GM23338 (cell line): ENCODE measurements at regions not wholly inside any gene's neighbourhood (a gene's known extent, or its start where the extent isn't known, plus 50 kb on each side); places are given as distances from the start of the nearest gene placed in this dataset.
"Not testable (repeated sequence)": the region's sequence is repeated elsewhere in the genome, so short reads cannot be mapped to it uniquely, and the experiment has no call there.

Source experiments
- ATAC-seq: fragments of 200-7000 bp; cut with Tn5 transposase; 3 replicates; pipeline ENCODE4 v1.9.1; 2020
- DNase-seq: peaks from one replicate; pipeline ENCODE4 v3.0.0-alpha.2; 2015; ENCODE audit warnings: low spot score
- H2AFZ ChIP-seq: fragments of 200-600 bp; sonication (generic); 2 replicates; pipeline ENCODE4 v1.8.0; 2016; ENCODE audit warnings: antibody characterized with exemption, mild to moderate bottlenecking, moderate library complexity
- H3F3A ChIP-seq: fragments of 200-600 bp; sonication (generic); replicated peaks from 2 replicates; pipeline ENCODE4 v1.8.0; 2017; ENCODE audit warnings: antibody characterized with exemption, mixed run types, low read depth
- H3K27ac ChIP-seq: fragments of 200-600 bp; sonication (generic); 2 replicates; pipeline ENCODE4 v1.6.1; 2016; ENCODE audit warnings: low read depth
- H3K27me3 ChIP-seq: fragments of 200-600 bp; sonication (generic); 2 replicates; pipeline ENCODE4 v1.8.0; 2016; ENCODE audit warnings: mild to moderate bottlenecking, mixed run types, moderate library complexity; ENCODE audit not compliant: insufficient read depth
- H3K36me3 ChIP-seq: fragments of 200-600 bp; sonication (generic); 2 replicates; pipeline ENCODE4 v1.8.0; 2016; ENCODE audit warnings: mild to moderate bottlenecking; ENCODE audit not compliant: insufficient read depth
- H3K4me1 ChIP-seq: fragments of 200-600 bp; sonication (generic); 2 replicates; pipeline ENCODE4 v1.8.0; 2016; ENCODE audit warnings: mild to moderate bottlenecking, moderate library complexity; ENCODE audit not compliant: insufficient read depth
- H3K4me2 ChIP-seq: fragments of 200-600 bp; sonication (generic); 2 replicates; pipeline ENCODE4 v1.7.1; 2017; ENCODE audit warnings: mixed run types
- H3K4me3 ChIP-seq: fragments of 200-600 bp; sonication (generic); 2 replicates; pipeline ENCODE4 v1.6.1; 2016; ENCODE audit warnings: mixed run types
- H3K79me2 ChIP-seq: fragments of 200-600 bp; sonication (generic); replicated peaks from 2 replicates; pipeline ENCODE4 v1.8.0; 2017; ENCODE audit warnings: mild to moderate bottlenecking; ENCODE audit not compliant: insufficient read depth
- H3K9me2 ChIP-seq: fragments of 200-600 bp; sonication (generic); 2 replicates; pipeline ENCODE4 v1.8.0; 2017; ENCODE audit not compliant: insufficient read depth
- H4K20me1 ChIP-seq: fragments of 200-600 bp; sonication (generic); replicated peaks from 2 replicates; pipeline ENCODE4 v1.8.0; 2017; ENCODE audit warnings: mild to moderate bottlenecking; ENCODE audit not compliant: insufficient read depth
- H3K27ac Mint-ChIP-seq: 2 replicates; pipeline ENCODE4 v1.8.0; 2020; ENCODE audit warnings: inconsistent platforms, mild to moderate bottlenecking, moderate library complexity, mixed read lengths
- H3K27me3 Mint-ChIP-seq: 3 replicates; pipeline ENCODE4 v1.8.0; 2022; ENCODE audit warnings: low read depth, mild to moderate bottlenecking, moderate library complexity, mixed read lengths, inconsistent platforms; ENCODE audit not compliant: insufficient read depth, poor library complexity
- H3K36me3 Mint-ChIP-seq: 3 replicates; pipeline ENCODE4 v1.8.0; 2021; ENCODE audit warnings: low read depth, mild to moderate bottlenecking, inconsistent platforms, moderate library complexity, mixed read lengths
- H3K4me1 Mint-ChIP-seq: 3 replicates; pipeline ENCODE4 v1.8.0; 2020; ENCODE audit warnings: mild to moderate bottlenecking, inconsistent platforms, mixed read lengths
- H3K4me3 Mint-ChIP-seq: 3 replicates; pipeline ENCODE4 v1.8.0; 2021; ENCODE audit warnings: moderate library complexity, mild to moderate bottlenecking, inconsistent platforms, mixed read lengths
- H3K9me3 Mint-ChIP-seq: 3 replicates; pipeline ENCODE4 v1.8.0; 2020; ENCODE audit warnings: moderate library complexity, mild to moderate bottlenecking, inconsistent platforms, mixed read lengths
- EZH2 ChIP-seq: fragments of 200-600 bp; sonication (generic); IDR thresholded peaks from one replicate; pipeline ENCODE4 v1.8.0; 2017; ENCODE audit warnings: antibody characterized with exemption, mild to moderate bottlenecking, low read depth; ENCODE audit not compliant: unreplicated experiment
- STAT1 ChIP-seq: IDR thresholded peaks from one replicate; pipeline ENCODE4 v1.6.1; 2016; ENCODE audit warnings: antibody characterized with exemption; ENCODE audit not compliant: unreplicated experiment
- ZNF462 ChIP-seq: fragments of 250-450 bp; sonication (Bioruptor Pico); IDR thresholded peaks from 2 replicates; pipeline ENCODE4 v1.5.0; 2020; ENCODE audit warnings: mild to moderate bottlenecking, moderate library complexity

DNA sequence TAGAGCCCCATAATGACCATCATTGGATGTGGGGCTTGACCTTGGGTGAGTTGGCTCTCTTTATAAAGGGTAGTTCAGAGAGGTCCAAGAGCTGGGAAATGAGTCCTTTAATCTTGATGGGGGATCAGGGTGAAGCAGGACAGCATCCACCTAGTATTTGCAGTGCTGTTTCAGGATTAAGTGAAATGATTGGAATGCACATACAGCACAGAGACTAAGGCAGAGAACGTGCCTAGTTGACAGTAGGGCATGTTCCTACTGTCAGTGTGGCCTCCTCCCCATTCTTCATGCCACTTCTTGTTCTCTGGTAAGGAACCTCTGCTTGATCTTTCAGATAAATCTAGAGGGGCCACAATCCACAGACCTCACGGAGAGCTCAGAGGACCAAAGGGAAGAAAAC lies 78.9 kb downstream of the TRIM43 start (continued):
- TF ChIP-seq ZNF462 (CRISPR knock-in tag) (no peak), EZH2 (no peak), STAT1 (no peak)

- not testable (repeated sequence) for H3K27me3 Mint-ChIP-seq, H3K4me1 Mint-ChIP-seq, ATAC-seq, H3F3A ChIP-seq, H3K27ac ChIP-seq, H3K4me2 ChIP-seq, H2AFZ ChIP-seq, H3K27me3 ChIP-seq, DNase-seq, H3K9me2 ChIP-seq, H4K20me1 ChIP-seq, H3K79me2 ChIP-seq, H3K9me3 Mint-ChIP-seq, H3K36me3 Mint-ChIP-seq, H3K27ac Mint-ChIP-seq, H3K4me3 ChIP-seq, H3K4me1 ChIP-seq, H3K36me3 ChIP-seq, H3K4me3 Mint-ChIP-seq
Observed at GRCh38 chr2:95671171-95671570, 79.4 kb downstream of the TRIM43 start.

DNA sequence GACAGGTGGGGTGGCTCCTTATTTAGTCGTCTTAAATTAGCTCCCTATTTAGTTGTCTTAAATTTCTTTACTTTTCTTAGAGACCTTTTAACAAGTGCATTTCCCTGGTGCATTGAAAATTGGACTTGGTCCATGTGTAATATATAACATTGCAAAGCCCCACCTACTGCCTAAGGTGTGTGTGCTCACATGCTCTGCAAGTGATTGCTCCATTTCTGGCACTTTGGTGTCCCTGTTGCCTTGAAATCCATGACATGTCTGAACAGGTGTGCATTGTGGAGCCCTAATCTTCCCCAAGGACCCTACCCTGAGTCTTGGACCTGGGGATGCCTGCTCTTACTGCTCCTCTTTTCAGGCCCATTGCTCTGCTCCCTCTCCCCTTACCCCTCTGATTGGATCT lies 80.2 kb downstream of the TRIM43 start:
- H3K4me3 Mint-ChIP-seq, H3K4me2 ChIP-seq, H3K9me2 ChIP-seq: not testable (repeated sequence)

DNA sequence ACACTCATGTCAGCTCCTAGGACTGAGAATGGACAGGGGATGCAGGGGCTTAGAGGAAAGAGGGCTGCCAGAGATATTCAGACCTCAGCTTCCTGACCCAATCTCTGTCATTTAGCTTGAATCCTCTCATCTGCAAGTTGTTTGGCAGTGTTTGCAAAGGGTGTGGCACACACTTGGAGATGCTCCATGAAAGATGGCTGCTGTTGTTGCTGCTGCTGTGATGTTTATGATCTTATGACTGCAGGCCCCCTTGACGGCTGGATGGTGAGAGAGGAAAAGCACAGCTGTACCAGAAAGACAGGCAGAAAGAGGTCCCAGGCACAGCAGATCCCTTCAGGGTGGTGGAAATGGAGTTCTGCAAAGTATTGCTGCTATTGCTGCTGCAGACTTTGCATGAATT lies 80.7 kb downstream of the TRIM43 start:
- H3K4me3 ChIP-seq, H3K4me3 Mint-ChIP-seq, H2AFZ ChIP-seq, H3K79me2 ChIP-seq, H3F3A ChIP-seq, H4K20me1 ChIP-seq, H3K36me3 ChIP-seq, H3K27ac Mint-ChIP-seq, H3K4me1 ChIP-seq, H3K27ac ChIP-seq, H3K27me3 ChIP-seq, H3K9me3 Mint-ChIP-seq, H3K4me1 Mint-ChIP-seq, ATAC-seq, H3K9me2 ChIP-seq, DNase-seq, H3K4me2 ChIP-seq, H3K36me3 Mint-ChIP-seq, H3K27me3 Mint-ChIP-seq: not testable (repeated sequence)

More for the DNA sequence above, 80.2 kb downstream of the TRIM43 start:
- not testable (repeated sequence) for H3K9me3 Mint-ChIP-seq, H3K4me3 ChIP-seq, H3K27me3 Mint-ChIP-seq, H3K36me3 Mint-ChIP-seq, H3K4me1 Mint-ChIP-seq, H3K4me1 ChIP-seq, H3F3A ChIP-seq, H3K79me2 ChIP-seq, ATAC-seq, H3K27ac ChIP-seq, H4K20me1 ChIP-seq, H3K36me3 ChIP-seq, H2AFZ ChIP-seq, H3K27me3 ChIP-seq, DNase-seq, H3K27ac Mint-ChIP-seq
